ENCODE measurements at regions not wholly inside any gene's neighbourhood (a gene's known extent, or its start where the extent isn't known, plus 50 kb on each side); places are given as distances from the start of the nearest gene placed in this dataset.

DNA sequence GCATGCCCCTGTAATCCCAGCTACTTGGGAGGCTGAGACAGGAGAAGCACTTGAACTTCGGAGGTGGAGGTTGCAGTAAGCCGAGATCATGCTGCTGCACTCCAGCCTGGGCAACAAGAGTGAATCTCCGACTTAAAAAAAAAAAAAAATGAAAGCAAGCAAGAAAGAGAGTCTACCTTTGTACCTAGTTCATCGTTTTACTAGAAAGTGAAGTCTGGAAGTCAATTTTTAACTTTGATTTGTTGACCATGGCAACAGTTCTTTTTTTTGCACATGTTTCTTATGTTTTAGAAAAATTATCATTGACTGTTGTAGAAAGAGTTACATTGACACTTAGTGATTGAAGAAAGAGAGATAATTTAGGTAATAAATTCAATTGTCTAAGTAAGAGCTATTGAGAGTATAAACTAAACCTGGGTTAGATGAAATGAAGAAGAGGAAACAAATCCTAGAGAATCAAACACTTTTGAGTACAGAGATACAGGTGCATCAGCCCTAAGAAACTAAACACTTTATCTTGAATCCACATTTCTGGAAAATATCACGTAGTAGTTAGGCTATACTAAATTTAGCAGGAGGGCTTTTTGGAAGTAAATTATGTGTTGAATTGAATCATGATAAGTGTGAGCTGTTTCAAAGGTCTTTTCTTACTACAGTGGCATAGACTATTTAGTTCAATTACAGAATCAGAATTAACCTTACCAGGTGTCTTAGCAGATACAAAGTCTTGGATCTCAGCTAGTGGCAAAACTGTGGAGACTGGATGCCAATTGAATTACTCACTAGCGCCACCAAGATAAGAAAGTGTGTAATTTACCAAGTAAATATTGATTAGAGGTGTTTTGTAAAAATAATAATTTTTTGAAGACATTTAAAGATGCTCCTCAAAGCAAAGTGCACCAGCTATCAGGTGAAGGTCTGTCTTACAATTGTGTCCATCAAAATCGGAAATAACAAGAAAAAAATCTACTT is 303.4 kb upstream of the NRXN1 start:
- Histone ChIP-seq H2AFZ (no peak overlapping the region), H3K9me3 (ENCODE audit: low read depth) (no peaks in the 10 kb centered on the region), H3K9me2 (ENCODE audit: insufficient read depth) (no peaks in the 10 kb centered on the region), H3K4me2 (ENCODE audit: unreplicated experiment) (no peak overlapping the region), H4K20me1 (ENCODE audit: insufficient read depth) (no peaks in the 10 kb centered on the region), H3F3A (ENCODE audit: insufficient read depth) (no peaks in the 10 kb centered on the region), H3K4me3 (no peak overlapping the region), H3K27ac (no peak overlapping the region), H3K27me3 (replicated peaks; ENCODE audit: insufficient read depth) (no peaks in the 10 kb centered on the region), H3K9ac (no peak overlapping the region), H3K36me3 (ENCODE audit: low read depth) (no peaks in the 10 kb centered on the region), H3K79me2 (ENCODE audit: insufficient read depth) (no peaks in the 10 kb centered on the region), H3K4me1 (ENCODE audit: insufficient read depth) (no peaks in the 10 kb centered on the region)
- no peak for DNase-seq
- TF ChIP-seq EZH2 (IDR thresholded peaks at IDR 0.05; ENCODE audit: insufficient read depth, poor library complexity, severe bottlenecking): no peak
- TF ChIP-seq EZH2phosphoT487 (IDR thresholded peaks at IDR 0.05; ENCODE audit: insufficient read depth, low read depth): no peak
- in situ Hi-C loops (cut with MboI): no loop called here
- WGBS, 2 experiments (ENCODE audit: low coverage in 1 of 2, low lambda C conversion rate in 2 of 2, missing lambda C conversion rate in 2 of 2): 10% methylated on average over 7 of the region's 7 CpGs

DNA sequence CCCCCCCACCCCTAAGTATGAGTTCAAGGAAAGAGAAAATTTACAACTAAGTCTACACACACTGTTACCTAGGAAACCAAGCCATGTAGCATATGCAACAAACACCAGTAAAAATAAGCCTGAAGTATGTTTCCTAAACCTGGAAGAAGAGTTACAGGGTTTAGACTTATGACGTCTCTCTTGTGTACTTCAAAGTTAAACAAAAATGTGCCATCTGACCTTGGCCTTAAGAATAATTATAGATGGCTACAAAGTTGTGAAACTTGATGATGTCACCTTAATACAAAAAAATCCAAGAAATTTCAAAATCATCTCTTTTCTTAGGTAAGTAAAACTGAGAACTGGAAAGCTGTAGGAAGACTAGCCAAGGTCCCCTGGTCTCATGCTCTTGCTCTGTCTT is 297.6 kb upstream of the NRXN1 start:
- 17 to 30% methylated on average over 1 of the region's 1 CpG for WGBS, 2 experiments (ENCODE audit: low coverage in 1 of 2, low lambda C conversion rate in 2 of 2, missing lambda C conversion rate in 2 of 2)
- Histone ChIP-seq H3K4me3 (no peak overlapping the region), H3F3A (ENCODE audit: insufficient read depth) (no peaks in the 10 kb centered on the region), H3K4me2 (ENCODE audit: unreplicated experiment) (no peak overlapping the region), H3K36me3 (ENCODE audit: low read depth) (no peaks in the 10 kb centered on the region), H3K9me3 (ENCODE audit: low read depth) (no peaks in the 10 kb centered on the region), H3K27ac (no peak overlapping the region), H3K27me3 (replicated peaks; ENCODE audit: insufficient read depth) (no peaks in the 10 kb centered on the region), H3K79me2 (ENCODE audit: insufficient read depth) (no peaks in the 10 kb centered on the region), H4K20me1 (ENCODE audit: insufficient read depth) (no peaks in the 10 kb centered on the region), H3K4me1 (ENCODE audit: insufficient read depth) (no peaks in the 10 kb centered on the region), H2AFZ (no peak overlapping the region), H3K9me2 (ENCODE audit: insufficient read depth) (no peaks in the 10 kb centered on the region), H3K9ac (no peak overlapping the region)
- in situ Hi-C loops (cut with MboI): no loop called here
- DNase-seq: no peak
- no peak for TF ChIP-seq EZH2 (IDR thresholded peaks at IDR 0.05; ENCODE audit: insufficient read depth, poor library complexity, severe bottlenecking)
- no peak for TF ChIP-seq EZH2phosphoT487 (IDR thresholded peaks at IDR 0.05; ENCODE audit: insufficient read depth, low read depth)

DNA sequence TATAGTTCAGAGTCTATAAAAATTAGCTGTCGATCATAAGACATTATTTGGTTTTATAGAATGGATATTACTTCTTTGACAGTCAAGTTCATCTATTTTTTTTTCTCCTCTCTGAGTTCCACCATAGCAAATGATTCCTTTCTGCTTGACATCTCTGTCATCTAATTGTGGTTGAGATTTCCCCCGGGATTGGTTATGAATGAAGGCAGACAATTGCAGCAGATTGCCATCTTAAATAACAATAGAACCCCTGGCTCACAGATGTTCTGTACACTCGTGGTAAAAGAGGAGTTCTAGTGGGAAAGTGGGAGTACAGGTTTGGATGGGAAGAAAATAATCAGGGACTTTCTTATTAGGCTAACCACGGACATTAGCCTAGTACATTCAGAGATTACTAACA is 292.1 kb upstream of the NRXN1 start:
- H3K79me2 ChIP-seq (ENCODE audit: insufficient read depth): no peaks in the 10 kb centered on the region
- no peak overlapping the region for H3K9ac ChIP-seq
- no peak overlapping the region for H3K4me2 ChIP-seq (ENCODE audit: unreplicated experiment)
- no peak overlapping the region for H3K27ac ChIP-seq
- H3F3A ChIP-seq (ENCODE audit: insufficient read depth): no peaks in the 10 kb centered on the region
- DNase-seq: no peak
- no peaks in the 10 kb centered on the region for H4K20me1 ChIP-seq (ENCODE audit: insufficient read depth)
- no peaks in the 10 kb centered on the region for H3K27me3 ChIP-seq (replicated peaks; ENCODE audit: insufficient read depth)
- H3K4me3 ChIP-seq: no peak overlapping the region
- H2AFZ ChIP-seq: no peak overlapping the region
- WGBS, 2 experiments (ENCODE audit: low coverage in 1 of 2, low lambda C conversion rate in 2 of 2, missing lambda C conversion rate in 2 of 2): 4 to 10% methylated on average over 4 of the region's 4 CpGs
- TF ChIP-seq EZH2phosphoT487 (IDR thresholded peaks at IDR 0.05; ENCODE audit: insufficient read depth, low read depth) (no peak), EZH2 (IDR thresholded peaks at IDR 0.05; ENCODE audit: insufficient read depth, poor library complexity, severe bottlenecking) (no peak)
- no peaks in the 10 kb centered on the region for H3K4me1 ChIP-seq (ENCODE audit: insufficient read depth)
- no peaks in the 10 kb centered on the region for H3K36me3 ChIP-seq (ENCODE audit: low read depth)
- no peaks in the 10 kb centered on the region for H3K9me2 ChIP-seq (ENCODE audit: insufficient read depth)
- H3K9me3 ChIP-seq (ENCODE audit: low read depth): no peaks in the 10 kb centered on the region
- in situ Hi-C loops (cut with MboI): no loop called here

DNA sequence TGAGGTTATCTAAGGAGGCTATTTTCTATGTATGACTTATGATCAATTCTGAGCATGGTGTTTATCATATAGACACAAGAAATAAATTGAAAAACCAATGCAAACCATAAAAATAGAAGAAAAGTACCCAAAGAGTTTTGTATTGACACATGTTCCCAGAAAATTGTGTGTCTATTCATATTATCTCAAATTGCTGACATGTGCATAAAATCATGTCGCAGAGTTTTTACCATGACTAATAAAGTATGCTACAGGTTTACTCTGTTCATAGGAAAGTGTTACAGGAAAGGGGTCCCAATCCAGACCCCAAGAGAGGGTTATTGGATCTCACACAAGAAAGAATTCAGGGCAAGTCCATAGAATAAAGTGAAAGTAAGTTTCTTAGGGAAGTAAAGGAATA is 290.7 kb upstream of the NRXN1 start:
- no peak overlapping the region for H3K27ac ChIP-seq
- no peak overlapping the region for H3K4me3 ChIP-seq
- no peaks in the 10 kb centered on the region for H3K9me3 ChIP-seq (ENCODE audit: low read depth)
- no peak for DNase-seq
- H3K4me2 ChIP-seq (ENCODE audit: unreplicated experiment): no peak overlapping the region
- H3K27me3 ChIP-seq (replicated peaks; ENCODE audit: insufficient read depth): no peaks in the 10 kb centered on the region
- H3K9ac ChIP-seq: no peak overlapping the region
- no peak overlapping the region for H2AFZ ChIP-seq
- H3K79me2 ChIP-seq (ENCODE audit: insufficient read depth): no peaks in the 10 kb centered on the region
- no peaks in the 10 kb centered on the region for H3F3A ChIP-seq (ENCODE audit: insufficient read depth)
- no peaks in the 10 kb centered on the region for H3K9me2 ChIP-seq (ENCODE audit: insufficient read depth)
- no peaks in the 10 kb centered on the region for H3K36me3 ChIP-seq (ENCODE audit: low read depth)
- TF ChIP-seq EZH2 (IDR thresholded peaks at IDR 0.05; ENCODE audit: insufficient read depth, poor library complexity, severe bottlenecking): no peak
- TF ChIP-seq EZH2phosphoT487 (IDR thresholded peaks at IDR 0.05; ENCODE audit: insufficient read depth, low read depth): no peak
- in situ Hi-C loops (cut with MboI): no loop called here
- no peaks in the 10 kb centered on the region for H4K20me1 ChIP-seq (ENCODE audit: insufficient read depth)
- 59 to 70% methylated on average over 1 of the region's 1 CpG for WGBS, 2 experiments (ENCODE audit: low coverage in 1 of 2, low lambda C conversion rate in 2 of 2, missing lambda C conversion rate in 2 of 2)
- H3K4me1 ChIP-seq (ENCODE audit: insufficient read depth): no peaks in the 10 kb centered on the region

All from GM23248 (cell line).